CD4-positive, alpha-beta T cell treated with Interleukin-21 for 1 hour (primary cell): ENCODE measurements at regions not wholly inside any gene's neighbourhood (a gene's known extent, or its start where the extent isn't known, plus 50 kb on each side); places are given as distances from the start of the nearest gene placed in this dataset.
"Not testable (repeated sequence)": the region's sequence is repeated elsewhere in the genome, so short reads cannot be mapped to it uniquely, and the experiment has no call there.

Source experiments
- DNase-seq: peaks from one replicate; pipeline ENCODE4 v3.0.0-alpha.2; 2020

- not testable (repeated sequence) for DNase-seq
Measured at GRCh38 chr3:125831005-125831750, 137.8 kb upstream of the ROPN1B start.

- DNase-seq, result not testable (repeated sequence)
Measured at GRCh38 chr3:125835562-125835961, 133.4 kb upstream of the ROPN1B start.

GRCh38 chr3:125836011-125836551, 132.9 kb upstream of the ROPN1B start:
- peak; percentile 80 for DNase-seq

- DNase-seq, result peak; percentile 47
Measured at GRCh38 chr3:125836786-125837185, 132.2 kb upstream of the ROPN1B start.

GRCh38 chr3:125838857-125839256, 130.1 kb upstream of the ROPN1B start:
- DNase-seq, result not testable (repeated sequence)

GRCh38 chr3:125840465-125840864, 128.5 kb upstream of the ROPN1B start:
- not testable (repeated sequence) for DNase-seq

- not testable (repeated sequence) for DNase-seq
Measured at GRCh38 chr3:125847966-125848365, 121.0 kb upstream of the ROPN1B start.

GRCh38 chr3:125855006-125855405, 114.0 kb upstream of the ROPN1B start:
- not testable (repeated sequence) for DNase-seq

GRCh38 chr3:125860547-125860946, 108.4 kb upstream of the ROPN1B start:
- DNase-seq, result not testable (repeated sequence)

GRCh38 chr3:125862841-125863254, 106.1 kb upstream of the ROPN1B start:
- DNase-seq, result not testable (repeated sequence)

- DNase-seq, result not testable (repeated sequence)
Measured at GRCh38 chr3:125864532-125864931, 104.4 kb upstream of the ROPN1B start.

- DNase-seq, result not testable (repeated sequence)
Measured at GRCh38 chr3:125886006-125886405, 83.0 kb upstream of the ROPN1B start.

- not testable (repeated sequence) for DNase-seq
Measured at GRCh38 chr3:125899181-125899580, 69.8 kb upstream of the ROPN1B start.

- DNase-seq, result not testable (repeated sequence)
Measured at GRCh38 chr3:125901473-125901872, 67.5 kb upstream of the ROPN1B start.

GRCh38 chr3:125903780-125904455, 65.1 kb upstream of the ROPN1B start:
- not testable (repeated sequence) for DNase-seq

- DNase-seq, result not testable (repeated sequence)
Measured at GRCh38 chr3:125907279-125907678, 61.7 kb upstream of the ROPN1B start.

GRCh38 chr3:125910851-125911250, 58.1 kb upstream of the ROPN1B start:
- not testable (repeated sequence) for DNase-seq

GRCh38 chr3:125914608-125915436, 54.2 kb upstream of the ROPN1B start:
- not testable (repeated sequence) for DNase-seq

- not testable (repeated sequence) for DNase-seq
Measured at GRCh38 chr3:125915437-125915787, 53.6 kb upstream of the ROPN1B start.

GRCh38 chr3:125915792-125916375, 53.1 kb upstream of the ROPN1B start:
- DNase-seq, result peak; percentile 100

GRCh38 chr3:125916376-125916978, 52.5 kb upstream of the ROPN1B start:
- DNase-seq, result no peak

- DNase-seq, result peak; percentile 23
Measured at GRCh38 chr3:125917020-125917549, 51.9 kb upstream of the ROPN1B start.
